HL-60 (cell line): ENCODE measurements at regions not wholly inside any gene's neighbourhood (a gene's known extent, or its start where the extent isn't known, plus 50 kb on each side); places are given as distances from the start of the nearest gene placed in this dataset.

Experiments used
- DNase-seq, 2 experiments: peaks; one replicate each; pipeline ENCODE4 v3.0.0-alpha.2; 2010 to 2020; ENCODE audit warnings: low read depth in 1 of 2, low spot score in 1 of 2
- H3K27ac ChIP-seq: fragments of 250-450 bp; sonication (Bioruptor Pico); replicated peaks from 2 replicates; pipeline ENCODE4 v1.5.1; 2020; ENCODE audit warnings: mild to moderate bottlenecking, moderate library complexity
- H3K27me3 ChIP-seq: fragments of 250-450 bp; sonication (Bioruptor Pico); 2 replicates; pipeline ENCODE4 v1.5.1; 2021; ENCODE audit warnings: mild to moderate bottlenecking, moderate library complexity; ENCODE audit not compliant: insufficient read depth, poor library complexity, severe bottlenecking
- H3K4me3 ChIP-seq: replicated peaks from 2 replicates; pipeline ENCODE4 v1.5.1; 2011; ENCODE audit warnings: mild to moderate bottlenecking, control low read depth, low read length; ENCODE audit not compliant: insufficient read depth
- CTCF ChIP-seq: IDR thresholded peaks from one replicate; pipeline ENCODE4 v1.5.1; 2011; ENCODE audit warnings: low read length, control low read depth, inconsistent platforms; ENCODE audit not compliant: insufficient read depth
- GABPA ChIP-seq: IDR thresholded peaks from 2 replicates; pipeline ENCODE4 v1.6.1; 2012; ENCODE audit warnings: low read depth
- POLR2AphosphoS5 ChIP-seq: IDR thresholded peaks from 2 replicates; pipeline ENCODE4 v1.6.1; 2012; ENCODE audit warnings: low read depth
- REST ChIP-seq: IDR thresholded peaks from 2 replicates; pipeline ENCODE4 v1.6.1; 2012; ENCODE audit warnings: low read depth; ENCODE audit not compliant: insufficient replicate concordance
- SPI1 ChIP-seq: IDR thresholded peaks from 2 replicates; pipeline ENCODE4 v1.6.1; 2012; ENCODE audit warnings: low read depth, mild to moderate bottlenecking, borderline replicate concordance

DNA sequence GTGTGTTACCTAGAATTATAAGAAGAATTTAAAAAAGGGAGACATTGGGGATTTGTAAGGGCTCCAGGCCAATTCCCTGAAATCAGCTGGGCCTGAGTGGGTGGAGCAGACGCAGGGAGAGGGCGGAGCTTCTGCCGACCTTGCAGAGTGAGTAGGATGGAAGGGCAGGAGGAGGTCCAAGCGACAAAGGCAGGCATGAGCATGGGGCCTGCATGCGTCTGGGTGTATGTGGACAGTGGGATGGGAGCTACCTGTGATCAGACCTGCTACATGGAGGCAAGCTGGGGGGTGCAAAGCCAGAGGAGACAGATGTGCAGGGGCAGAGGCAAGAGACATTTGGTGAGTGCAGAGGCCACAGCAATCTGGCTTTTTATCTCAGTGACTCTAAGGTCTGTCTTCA, 105.3 kb upstream of the OLIG2 start:
- DNase-seq: no peak
- H3K27me3 ChIP-seq: no peaks in the 10 kb centered on the region
- no peak overlapping the region for H3K4me3 ChIP-seq
- H3K27ac ChIP-seq: no peak overlapping the region
- no peak for TF ChIP-seq REST

- no peak overlapping the region for H3K27ac ChIP-seq
- DNase-seq: peak in 1 of 2 experiments; percentile 37
- no peaks in the 10 kb centered on the region for H3K27me3 ChIP-seq
- no peak overlapping the region for H3K4me3 ChIP-seq
- TF ChIP-seq GABPA (no peak), CTCF (peak; percentile 63)
Measured at GRCh38 chr21:32921632-32922230, 104.0 kb upstream of the OLIG2 start.

DNA sequence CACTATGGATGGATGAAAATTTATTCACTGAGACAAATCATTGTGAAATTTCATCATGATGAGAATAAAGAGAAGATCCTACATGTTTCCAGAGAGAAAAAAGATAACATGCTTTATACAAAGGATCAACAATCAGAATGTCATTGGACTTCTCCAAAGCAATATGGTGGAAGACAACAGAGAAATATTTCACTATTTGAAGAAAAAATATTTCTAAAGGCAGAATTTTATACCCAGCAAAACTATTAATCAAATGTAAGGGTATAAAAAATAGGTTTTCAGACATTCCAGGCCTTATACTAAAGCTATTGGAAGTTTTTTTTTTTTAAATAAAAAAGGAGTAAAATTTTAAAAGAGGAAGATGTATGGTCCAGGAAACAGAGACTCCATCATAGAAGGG, 100.6 kb upstream of the OLIG2 start:
- DNase-seq: no peak
- no peak overlapping the region for H3K27ac ChIP-seq
- TF ChIP-seq POLR2AphosphoS5: no peak
- no peak for TF ChIP-seq REST
- TF ChIP-seq GABPA: no peak
- TF ChIP-seq CTCF: no peak
- TF ChIP-seq SPI1: no peak
- H3K27me3 ChIP-seq: no peaks in the 10 kb centered on the region
- no peak overlapping the region for H3K4me3 ChIP-seq

DNA sequence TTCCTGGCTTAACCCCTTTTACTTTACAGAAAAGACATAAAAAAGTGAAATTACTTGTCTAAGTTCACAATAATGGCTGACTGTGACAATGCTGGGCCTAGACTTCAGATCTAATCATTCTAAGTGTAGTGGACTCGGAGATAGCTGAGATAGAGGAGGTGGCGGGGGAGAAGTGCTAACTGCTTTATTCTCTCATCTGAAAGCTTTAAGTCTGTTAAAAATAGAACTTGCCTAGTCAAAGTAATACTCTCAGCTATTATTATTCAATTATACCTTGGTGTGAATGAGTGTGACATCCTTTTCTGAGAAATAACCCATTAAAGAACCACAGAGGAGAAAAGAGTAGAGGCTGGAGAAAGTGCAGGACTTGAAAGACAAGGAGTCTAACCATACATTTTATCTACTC, 96.1 kb upstream of the OLIG2 start:
- H3K27ac ChIP-seq: no peak overlapping the region
- no peak overlapping the region for H3K4me3 ChIP-seq

More for the DNA sequence above, 96.1 kb upstream of the OLIG2 start:
- DNase-seq: no peak
- TF ChIP-seq SPI1 (no peak), GABPA (no peak), CTCF (no peak), POLR2AphosphoS5 (no peak), REST (no peak)
- H3K27me3 ChIP-seq: no peaks in the 10 kb centered on the region
